GM19372 (cell line): ENCODE measurements at regions not wholly inside any gene's neighbourhood (a gene's known extent, or its start where the extent isn't known, plus 50 kb on each side); places are given as distances from the start of the nearest gene placed in this dataset.

Experiments used
- ATAC-seq: cut with Tn5 transposase; IDR thresholded peaks from one replicate; pipeline ENCODE4 v1.9.1; 2021; ENCODE audit warnings: mild to moderate bottlenecking, low read depth, moderate library complexity; ENCODE audit not compliant: unreplicated experiment

DNA sequence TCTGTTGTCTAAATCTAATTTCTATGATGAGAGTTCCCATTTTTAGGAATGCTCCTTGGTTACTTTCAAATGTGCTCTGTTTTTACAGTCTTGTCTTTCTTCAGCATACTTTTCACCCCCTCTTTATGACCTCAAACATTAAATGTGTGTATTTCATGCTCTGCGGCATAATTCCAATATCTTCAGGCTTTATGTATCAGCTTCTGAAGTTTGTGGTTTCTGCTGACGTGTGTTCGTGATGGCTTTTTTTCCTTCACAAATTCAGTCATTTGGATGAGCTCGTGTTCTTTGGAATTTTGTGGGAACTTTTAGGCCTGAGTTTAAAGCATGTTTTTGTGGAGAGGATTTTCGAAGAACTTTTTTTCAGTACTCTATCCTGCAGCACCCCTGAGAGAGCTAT lies 97.7 kb upstream of the CHRNA7 start:
- no peak for ATAC-seq

GRCh38 chr15:31934821-31935220 lies 95.5 kb upstream of the CHRNA7 start:
- no peak for ATAC-seq

GRCh38 chr15:31953478-31953877 lies 76.8 kb upstream of the CHRNA7 start:
- no peak for ATAC-seq

DNA sequence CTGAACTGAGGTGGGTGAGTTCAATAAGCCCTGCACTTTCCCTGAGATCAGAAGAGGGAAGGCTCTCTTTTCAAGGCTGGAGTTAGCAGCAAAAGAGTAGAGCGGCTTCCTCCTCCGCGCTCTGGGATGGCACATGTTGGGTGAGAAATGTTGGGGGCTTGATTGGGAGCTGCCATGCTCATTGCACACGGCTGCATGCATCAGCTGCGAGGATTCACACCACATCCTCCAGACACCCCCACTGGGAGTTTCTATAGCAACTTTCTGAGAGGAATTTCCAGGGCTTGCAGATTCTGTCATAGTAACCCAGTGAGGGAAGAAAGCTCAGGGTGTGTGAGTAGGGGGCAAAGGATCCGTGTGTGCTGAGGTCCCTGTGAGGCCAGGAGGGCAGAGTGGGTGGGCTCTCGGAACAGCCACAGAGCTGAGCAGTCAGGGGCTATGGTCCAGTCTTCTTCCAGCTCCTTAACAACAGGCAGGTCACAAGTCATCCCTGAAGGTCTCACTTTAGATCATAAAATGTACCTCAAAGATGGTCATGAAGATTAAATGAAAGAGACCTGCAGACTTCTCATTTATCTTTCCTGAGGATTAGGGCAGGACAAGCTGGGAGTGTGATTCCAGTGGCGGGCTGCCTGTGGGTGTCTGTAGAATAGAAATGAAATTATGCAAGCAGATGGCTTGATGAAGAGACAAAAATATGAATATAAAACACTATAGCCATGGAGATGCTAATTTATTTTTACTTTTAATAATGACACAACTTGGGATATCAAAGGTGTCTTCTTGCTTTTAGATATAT lies 75.7 kb upstream of the CHRNA7 start:
- no peak for ATAC-seq

GRCh38 chr15:31955734-31956133 lies 74.6 kb upstream of the CHRNA7 start:
- ATAC-seq, result no peak

DNA sequence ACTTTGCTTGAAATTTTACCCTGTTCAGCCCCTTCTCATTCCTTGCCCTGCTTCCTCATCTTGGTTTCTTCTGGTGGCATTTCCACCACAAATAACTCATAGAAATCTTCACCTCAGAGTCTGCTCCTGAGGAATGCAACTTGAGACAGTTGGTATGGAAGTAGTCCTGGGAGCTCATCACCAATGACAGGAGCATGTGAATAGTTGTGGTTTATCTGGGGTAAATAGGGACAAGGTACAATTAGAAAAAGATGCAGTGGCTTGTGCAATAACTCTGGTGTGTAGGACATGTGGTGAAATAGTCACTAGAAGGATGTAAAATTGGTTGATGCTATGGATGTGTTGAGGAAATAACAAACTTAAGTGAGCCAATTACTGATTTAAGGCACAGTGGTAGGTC lies 72.7 kb upstream of the CHRNA7 start:
- ATAC-seq, result no peak

DNA sequence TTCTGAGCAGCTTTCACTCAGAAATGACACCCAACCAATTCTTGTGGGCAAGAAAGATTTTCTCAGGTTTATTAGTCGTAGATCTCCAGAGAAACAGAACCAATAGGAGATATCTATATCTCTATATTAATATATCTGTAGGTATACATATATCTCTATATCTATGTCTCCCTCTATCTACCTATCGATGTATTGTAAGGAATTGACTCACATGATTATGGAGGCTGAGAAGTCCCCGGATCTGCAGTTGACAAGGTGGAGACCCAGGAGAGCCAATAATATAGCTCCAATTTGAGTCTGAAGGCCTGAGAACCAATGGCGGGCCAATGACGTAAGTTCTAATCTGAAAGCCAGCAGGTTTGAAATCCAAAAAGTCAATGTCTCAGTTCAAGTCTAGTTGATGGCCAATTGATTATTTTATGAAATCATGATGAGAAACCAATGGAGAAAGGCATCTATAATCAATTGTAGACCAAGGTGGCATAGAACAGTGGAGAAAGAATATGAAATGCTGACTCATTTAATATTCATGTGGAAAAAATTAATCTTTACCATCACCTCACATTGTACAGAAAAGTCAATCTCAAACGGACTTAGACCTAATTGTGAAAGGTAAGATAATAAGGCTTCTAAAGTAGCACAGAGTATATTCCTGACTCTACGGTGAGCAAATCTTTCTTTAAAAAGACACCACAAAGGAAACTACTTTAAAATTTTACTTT lies 65.6 kb upstream of the CHRNA7 start:
- no peak for ATAC-seq

DNA sequence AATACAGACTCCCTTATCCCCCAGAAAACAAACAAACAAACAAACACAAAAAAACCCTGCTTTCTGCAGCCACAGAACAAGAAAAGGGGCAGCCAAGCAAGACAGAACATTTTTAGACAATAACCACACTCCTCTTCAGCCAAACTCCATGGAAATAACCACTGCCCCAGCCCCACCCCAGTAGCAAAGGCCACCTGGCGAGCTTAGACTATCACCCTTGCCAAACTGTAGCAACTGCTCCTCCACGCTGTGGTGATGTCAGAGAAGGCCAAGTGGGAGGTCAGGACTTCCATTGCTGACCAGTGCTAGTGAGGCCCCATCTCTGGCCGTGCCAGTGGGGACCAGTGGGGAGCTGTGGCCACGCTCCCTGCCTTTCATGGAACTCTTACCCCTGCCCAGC lies 60.3 kb upstream of the CHRNA7 start:
- ATAC-seq, result no peak

GRCh38 chr15:31973197-31973596 lies 57.1 kb upstream of the CHRNA7 start:
- no peak for ATAC-seq

DNA sequence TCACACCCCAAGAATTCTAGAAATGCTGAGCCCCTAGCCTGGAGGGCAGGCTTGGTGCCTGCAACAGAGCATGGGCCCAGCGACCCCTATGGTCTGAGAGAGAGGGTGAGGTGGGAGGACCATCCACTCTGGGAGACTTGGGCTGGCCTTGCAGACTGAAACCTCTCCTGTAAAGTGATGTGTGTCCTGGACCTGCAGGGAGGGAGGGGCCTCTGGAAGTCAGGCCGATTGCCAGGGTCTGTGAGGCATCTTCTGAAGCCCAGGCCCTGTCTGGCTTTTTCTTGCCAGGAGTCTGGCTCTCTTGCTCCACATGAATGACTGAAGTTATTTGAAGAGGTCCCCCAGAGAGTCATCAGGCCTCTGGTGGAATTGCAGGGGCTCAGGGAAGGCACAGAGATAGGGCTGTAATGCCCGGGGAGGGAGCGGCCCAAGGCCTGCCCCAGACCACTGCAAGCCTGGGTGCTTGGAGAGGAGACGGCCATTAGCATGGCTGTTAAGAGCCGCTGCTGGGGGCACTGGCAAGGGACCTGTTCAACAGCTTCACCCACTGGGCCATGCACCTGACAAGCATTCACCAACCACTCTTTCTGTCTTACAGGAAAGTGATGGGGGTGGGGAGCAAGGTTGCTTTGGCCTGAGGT lies 56.0 kb upstream of the CHRNA7 start:
- no peak for ATAC-seq

- no peak for ATAC-seq
Measured at GRCh38 chr15:31974855-31975829, 55.2 kb upstream of the CHRNA7 start.

- no peak for ATAC-seq
Measured at GRCh38 chr15:31975830-31976229, 54.5 kb upstream of the CHRNA7 start.

DNA sequence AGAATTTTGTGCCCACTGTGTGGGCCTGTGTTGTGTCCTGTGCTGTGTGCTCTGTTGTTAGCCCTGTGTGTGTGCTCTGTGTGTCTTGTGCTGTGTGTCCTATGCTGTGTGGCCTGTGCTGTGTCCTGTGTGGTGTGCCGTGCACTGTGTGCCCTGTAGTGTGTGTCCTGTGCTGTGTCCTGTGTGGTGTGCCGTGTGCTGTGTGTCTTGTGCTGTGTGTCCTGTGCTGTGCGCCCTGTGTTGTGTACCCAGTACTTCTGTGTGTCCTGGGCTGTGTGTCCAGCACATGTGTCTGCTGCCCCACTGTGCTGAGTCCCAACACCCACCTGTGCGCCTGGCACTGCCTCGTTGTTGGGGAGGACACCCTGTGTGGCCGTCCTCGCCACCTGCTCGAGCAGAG lies 53.2 kb upstream of the CHRNA7 start:
- no peak for ATAC-seq

DNA sequence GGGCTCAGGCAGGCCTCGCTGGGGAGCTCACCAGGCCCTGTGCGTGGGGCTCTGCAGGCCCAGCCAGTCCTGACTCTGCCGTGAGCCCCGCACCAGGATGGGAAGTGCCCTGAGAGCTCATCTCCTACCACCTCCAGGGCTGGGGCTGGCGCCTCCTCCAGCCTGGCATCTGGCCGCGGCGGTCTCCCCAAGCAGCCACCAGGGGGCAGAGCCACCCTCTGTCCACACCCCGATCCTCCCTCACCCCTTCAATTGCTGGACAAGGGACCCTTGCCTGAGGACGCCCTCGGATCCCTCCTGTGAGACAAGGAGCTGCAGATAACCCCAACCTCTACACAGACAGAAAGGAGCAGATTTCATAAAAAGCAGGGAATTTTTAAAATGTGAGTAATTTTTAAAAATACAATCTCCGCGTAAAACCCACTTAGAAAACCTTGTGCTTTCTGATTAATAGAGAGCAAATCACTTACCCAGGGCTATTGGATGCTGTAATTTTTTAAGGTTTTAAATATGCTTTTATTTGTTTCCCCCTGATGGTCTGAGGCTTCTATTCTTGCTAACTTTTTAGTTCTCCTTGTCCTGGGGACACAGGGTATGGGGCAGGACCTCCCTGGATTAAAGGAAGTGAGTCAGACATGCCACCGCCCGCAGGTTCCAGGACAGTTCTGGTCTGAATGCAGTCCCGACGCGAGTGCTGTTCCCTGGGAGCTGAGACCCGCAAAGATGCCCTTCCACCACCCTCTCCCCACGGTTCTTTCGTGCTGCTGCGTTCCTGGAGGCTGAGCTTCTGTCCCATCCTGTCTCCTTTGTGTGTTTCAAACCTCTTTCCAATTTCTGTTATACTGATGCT lies 52.3 kb upstream of the CHRNA7 start:
- ATAC-seq, result no peak
